Activated CD8-positive, alpha-beta memory T cell treated with anti-CD3 and anti-CD28 coated beads, Interleukin-2, amount 10 ng/mL, durations not matched to agents 7 days and 5 days (primary cell): ENCODE measurements at regions not wholly inside any gene's neighbourhood (a gene's known extent, or its start where the extent isn't known, plus 50 kb on each side); places are given as distances from the start of the nearest gene placed in this dataset.
"Not testable (repeated sequence)": the region's sequence is repeated elsewhere in the genome, so short reads cannot be mapped to it uniquely, and the experiment has no call there.

ENCODE experiments used
- ATAC-seq: fragments of 150-1000 bp; cut with Tn5 transposase; one replicate; pipeline ENCODE4 v1.10.0; 2021; ENCODE audit warnings: moderate library complexity
- CTCF ChIA-PET: fragments of 350-600 bp; sonication (Branson Sonifier 250); formaldehyde crosslinking; loops from one replicate; lab custom pipeline; 2021; ENCODE audit warnings: antibody characterized with exemption; lab: Charles Lee
- DNase-seq: peaks from one replicate; pipeline ENCODE4 v3.0.0-alpha.2; 2020
- H3K27ac Mint-ChIP-seq: one replicate; pipeline ENCODE4 v1.8.0; 2021; ENCODE audit warnings: mild to moderate bottlenecking, mixed read lengths
- H3K27me3 Mint-ChIP-seq: one replicate; pipeline ENCODE4 v1.8.0; 2021; ENCODE audit warnings: mixed read lengths
- H3K36me3 Mint-ChIP-seq: one replicate; pipeline ENCODE4 v1.8.0; 2021; ENCODE audit warnings: mild to moderate bottlenecking, mixed read lengths
- H3K4me1 Mint-ChIP-seq: one replicate; pipeline ENCODE4 v1.8.0; 2021; ENCODE audit warnings: mixed read lengths
- H3K4me3 Mint-ChIP-seq: one replicate; pipeline ENCODE4 v1.8.0; 2021; ENCODE audit warnings: mild to moderate bottlenecking, moderate library complexity, mixed read lengths
- H3K9me3 Mint-ChIP-seq: one replicate; pipeline ENCODE4 v1.8.0; 2022; ENCODE audit warnings: low read depth, mixed read lengths

GRCh38 chr2:62654876-62655359, 50.6 kb upstream of the EHBP1 start:
- H3K36me3 Mint-ChIP-seq: no peaks in the 10 kb centered on the region
- DNase-seq (no peak), ATAC-seq (no peak)
- peaks cover 4% of the 10 kb centered on the region for H3K4me1 Mint-ChIP-seq
- no peak overlapping the region for H3K4me3 Mint-ChIP-seq
- H3K9me3 Mint-ChIP-seq: no peaks in the 10 kb centered on the region
- no peak overlapping the region for H3K27ac Mint-ChIP-seq
- H3K27me3 Mint-ChIP-seq: peaks cover 6% of the 10 kb centered on the region
- CTCF ChIA-PET: no interaction called here

- no peak for DNase-seq
- CTCF ChIA-PET: no interaction called here
- no peaks in the 10 kb centered on the region for H3K9me3 Mint-ChIP-seq
- H3K4me3 Mint-ChIP-seq: no peak overlapping the region
- H3K27ac Mint-ChIP-seq: no peak overlapping the region
- H3K4me1 Mint-ChIP-seq: peaks cover 3% of the 10 kb centered on the region
- no peaks in the 10 kb centered on the region for H3K36me3 Mint-ChIP-seq
- peaks cover 6% of the 10 kb centered on the region for H3K27me3 Mint-ChIP-seq
- no peak for ATAC-seq
Measured at GRCh38 chr2:62654423-62654791, 51.1 kb upstream of the EHBP1 start.

- Mint-ChIP-seq H3K27me3 (peaks cover 6% of the 10 kb centered on the region), H3K9me3 (no peaks in the 10 kb centered on the region), H3K36me3 (no peaks in the 10 kb centered on the region), H3K27ac (no peak overlapping the region), H3K4me1 (peaks cover 3% of the 10 kb centered on the region), H3K4me3 (no peak overlapping the region)
- CTCF ChIA-PET: no interaction called here
- no peak for ATAC-seq
- DNase-seq: no peak
Measured at GRCh38 chr2:62653582-62654422, 51.7 kb upstream of the EHBP1 start.

- ATAC-seq, DNase-seq, H3K9me3 Mint-ChIP-seq, H3K27me3 Mint-ChIP-seq, H3K4me3 Mint-ChIP-seq, H3K4me1 Mint-ChIP-seq, H3K27ac Mint-ChIP-seq, CTCF ChIA-PET, H3K36me3 Mint-ChIP-seq: not testable (repeated sequence)
Measured at GRCh38 chr2:62649087-62649486, 56.4 kb upstream of the EHBP1 start.

GRCh38 chr2:62643100-62643471, 62.4 kb upstream of the EHBP1 start:
- Mint-ChIP-seq H3K4me1 (no peaks in the 10 kb centered on the region), H3K27ac (no peak overlapping the region), H3K4me3 (no peak overlapping the region), H3K27me3 (peaks cover 14% of the 10 kb centered on the region), H3K36me3 (no peaks in the 10 kb centered on the region), H3K9me3 (peaks cover 2% of the 10 kb centered on the region)
- CTCF ChIA-PET: no interaction called here
- ATAC-seq: no peak
- DNase-seq: no peak

GRCh38 chr2:62642429-62643099, 62.9 kb upstream of the EHBP1 start:
- no peak for DNase-seq
- Mint-ChIP-seq H3K9me3 (peaks cover 2% of the 10 kb centered on the region), H3K27me3 (peaks cover 14% of the 10 kb centered on the region), H3K36me3 (no peaks in the 10 kb centered on the region), H3K4me1 (no peaks in the 10 kb centered on the region), H3K4me3 (no peak overlapping the region), H3K27ac (no peak overlapping the region)
- CTCF ChIA-PET: no interaction called here
- ATAC-seq: no peak

- H3K4me3 Mint-ChIP-seq: no peak overlapping the region
- peaks cover 2% of the 10 kb centered on the region for H3K9me3 Mint-ChIP-seq
- no peak for ATAC-seq
- H3K27me3 Mint-ChIP-seq: peaks cover 14% of the 10 kb centered on the region
- CTCF ChIA-PET: no interaction called here
- no peak for DNase-seq
- no peaks in the 10 kb centered on the region for H3K36me3 Mint-ChIP-seq
- H3K4me1 Mint-ChIP-seq: no peaks in the 10 kb centered on the region
- H3K27ac Mint-ChIP-seq: no peak overlapping the region
Measured at GRCh38 chr2:62641936-62642335, 63.6 kb upstream of the EHBP1 start.

- Mint-ChIP-seq H3K27ac (no peak overlapping the region), H3K36me3 (no peaks in the 10 kb centered on the region), H3K27me3 (peaks cover 14% of the 10 kb centered on the region), H3K4me3 (no peak overlapping the region), H3K9me3 (peaks cover 2% of the 10 kb centered on the region), H3K4me1 (no peaks in the 10 kb centered on the region)
- CTCF ChIA-PET: no interaction called here
- DNase-seq (no peak), ATAC-seq (no peak)
Measured at GRCh38 chr2:62641410-62641843, 64.1 kb upstream of the EHBP1 start.

- ATAC-seq: no peak
- Mint-ChIP-seq H3K27me3 (peaks cover 8% of the 10 kb centered on the region), H3K27ac (no peak overlapping the region), H3K36me3 (no peaks in the 10 kb centered on the region), H3K9me3 (no peaks in the 10 kb centered on the region), H3K4me1 (no peaks in the 10 kb centered on the region), H3K4me3 (no peak overlapping the region)
- DNase-seq: no peak
- CTCF ChIA-PET: no interaction called here
Measured at GRCh38 chr2:62631160-62632085, 74.1 kb upstream of the EHBP1 start.

- H3K4me3 Mint-ChIP-seq, H3K27ac Mint-ChIP-seq, DNase-seq: not testable (repeated sequence)
Measured at GRCh38 chr2:62630206-62630605, 75.3 kb upstream of the EHBP1 start.

GRCh38 chr2:62629310-62629709, 76.2 kb upstream of the EHBP1 start:
- H3K27ac Mint-ChIP-seq, H3K4me1 Mint-ChIP-seq, H3K9me3 Mint-ChIP-seq, H3K4me3 Mint-ChIP-seq, DNase-seq, ATAC-seq, CTCF ChIA-PET, H3K27me3 Mint-ChIP-seq, H3K36me3 Mint-ChIP-seq: not testable (repeated sequence)

More at GRCh38 chr2:62630206-62630605, 75.3 kb upstream of the EHBP1 start:
- H3K9me3 Mint-ChIP-seq, H3K36me3 Mint-ChIP-seq, CTCF ChIA-PET, H3K27me3 Mint-ChIP-seq, ATAC-seq, H3K4me1 Mint-ChIP-seq: not testable (repeated sequence)

GRCh38 chr2:62627667-62628066, 77.8 kb upstream of the EHBP1 start:
- ATAC-seq: no peak
- H3K36me3 Mint-ChIP-seq: no peaks in the 10 kb centered on the region
- peaks cover 7% of the 10 kb centered on the region for H3K27me3 Mint-ChIP-seq
- no peak overlapping the region for H3K4me3 Mint-ChIP-seq
- CTCF ChIA-PET: no interaction called here
- DNase-seq: no peak
- no peaks in the 10 kb centered on the region for H3K9me3 Mint-ChIP-seq
- H3K4me1 Mint-ChIP-seq: no peaks in the 10 kb centered on the region
- H3K27ac Mint-ChIP-seq: no peak overlapping the region

- Mint-ChIP-seq H3K4me1 (no peaks in the 10 kb centered on the region), H3K36me3 (no peaks in the 10 kb centered on the region), H3K27me3 (peaks cover 14% of the 10 kb centered on the region), H3K27ac (no peak overlapping the region), H3K9me3 (no peaks in the 10 kb centered on the region), H3K4me3 (no peak overlapping the region)
- DNase-seq (no peak), ATAC-seq (no peak)
- CTCF ChIA-PET: no interaction called here
Measured at GRCh38 chr2:62624855-62625254, 80.7 kb upstream of the EHBP1 start.
